GM18526 (cell line): ENCODE measurements at regions not wholly inside any gene's neighbourhood (a gene's known extent, or its start where the extent isn't known, plus 50 kb on each side); places are given as distances from the start of the nearest gene placed in this dataset.

Source experiments
- POLR2A ChIP-seq: IDR thresholded peaks from 3 replicates; pipeline ENCODE4 v1.6.1; 2011; ENCODE audit not compliant: insufficient read length; ENCODE audit errors: extremely low read depth

DNA sequence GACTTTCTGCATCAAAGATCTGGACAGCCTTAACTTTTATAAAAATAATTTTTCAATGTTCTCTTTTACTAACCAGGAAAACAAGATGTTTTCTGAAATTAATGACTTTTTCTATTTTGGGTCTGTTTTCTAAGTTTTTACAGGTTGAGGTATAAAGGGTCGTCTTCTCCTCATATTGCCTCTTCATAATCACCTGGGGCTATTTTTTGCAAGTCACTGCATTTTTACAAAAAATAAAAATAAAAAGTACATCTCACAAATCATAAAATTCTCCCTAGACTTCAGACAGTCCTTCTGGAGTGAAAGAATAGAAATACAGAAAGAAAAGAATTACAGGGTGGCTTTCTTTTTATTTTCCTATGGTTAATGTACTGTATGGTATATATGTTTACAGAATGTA is 168.5 kb downstream of the PALM2AKAP2 start:
- no peak for TF ChIP-seq POLR2A

- no peak for TF ChIP-seq POLR2A
These were observed 170.9 kb downstream of the PALM2AKAP2 start for GRCh38 chr9:109950710-109951443.

DNA sequence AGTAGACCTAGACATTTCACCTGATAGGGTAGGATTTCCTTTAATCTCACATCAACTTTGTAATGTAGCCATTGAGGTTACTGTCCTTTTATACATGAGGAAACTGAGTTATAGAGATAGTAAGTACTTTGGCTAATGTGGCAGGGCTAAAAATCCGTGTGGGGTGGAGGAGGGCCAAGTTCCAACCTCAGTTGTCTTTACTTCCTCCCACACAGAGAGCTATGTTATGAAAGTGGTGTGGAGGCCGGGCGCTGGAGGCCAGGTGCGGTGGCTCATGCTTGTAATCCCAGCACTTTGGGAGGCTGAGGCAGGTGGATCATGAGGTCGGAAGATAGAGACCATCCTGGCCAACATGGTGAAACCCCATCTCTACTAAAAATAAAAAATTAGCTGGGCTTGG is 173.3 kb downstream of the PALM2AKAP2 start:
- no peak for TF ChIP-seq POLR2A

GRCh38 chr9:109953813-109954497 is 174.0 kb downstream of the PALM2AKAP2 start:
- TF ChIP-seq POLR2A, result no peak

DNA sequence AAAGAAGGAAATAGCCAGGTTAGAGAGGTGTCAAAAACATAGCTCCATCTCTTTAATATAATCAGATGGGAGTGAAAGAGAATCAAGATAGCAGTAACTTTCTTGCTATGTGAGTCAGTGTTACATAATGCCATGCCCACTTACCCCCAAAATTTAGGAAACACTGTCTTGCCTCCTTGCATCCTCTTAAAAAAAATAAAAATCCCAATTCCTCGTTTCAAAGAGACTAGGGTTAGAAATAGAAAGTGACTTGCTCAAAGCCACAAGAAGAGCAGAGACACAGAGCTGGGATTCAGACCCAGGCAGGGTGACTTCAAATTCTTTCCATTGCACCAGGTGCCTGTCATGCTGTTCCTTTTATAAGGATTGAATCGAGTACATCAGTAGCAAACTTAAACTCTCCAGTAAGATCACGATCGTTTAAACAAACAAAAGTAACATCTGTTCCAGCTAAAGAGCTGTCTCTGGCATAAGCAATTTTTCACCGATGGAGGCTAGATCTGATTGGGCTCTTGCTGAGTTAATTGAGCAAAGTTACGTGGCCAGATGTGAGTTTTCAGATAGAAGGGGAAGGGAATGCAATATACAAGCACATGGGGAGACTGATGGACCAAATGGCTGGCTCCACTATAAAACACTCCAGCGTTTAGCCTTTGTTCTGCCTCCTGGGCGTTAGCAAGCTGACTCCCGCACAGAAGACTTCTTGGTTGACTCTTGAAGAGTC is 176.9 kb downstream of the PALM2AKAP2 start:
- TF ChIP-seq POLR2A, result no peak

DNA sequence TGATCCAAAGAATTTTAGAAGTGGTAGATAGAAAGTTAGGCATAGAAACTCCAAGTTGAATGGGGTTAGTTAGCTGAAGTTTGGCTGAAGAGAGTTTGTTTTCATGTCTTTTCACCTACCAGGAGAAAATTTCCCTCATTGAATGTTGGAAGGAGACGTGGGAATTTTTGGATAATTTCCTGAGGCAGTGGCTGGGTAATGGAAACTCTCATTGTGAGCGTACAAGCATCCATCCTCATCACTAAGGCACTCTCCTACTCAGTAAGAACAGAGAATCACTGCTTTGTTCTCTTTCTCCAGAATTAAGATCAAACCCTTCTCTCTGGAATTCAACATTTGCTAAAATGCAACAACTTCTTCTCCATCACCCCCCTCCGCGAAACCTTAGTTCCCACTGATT is 179.7 kb downstream of the PALM2AKAP2 start:
- TF ChIP-seq POLR2A, result no peak

DNA sequence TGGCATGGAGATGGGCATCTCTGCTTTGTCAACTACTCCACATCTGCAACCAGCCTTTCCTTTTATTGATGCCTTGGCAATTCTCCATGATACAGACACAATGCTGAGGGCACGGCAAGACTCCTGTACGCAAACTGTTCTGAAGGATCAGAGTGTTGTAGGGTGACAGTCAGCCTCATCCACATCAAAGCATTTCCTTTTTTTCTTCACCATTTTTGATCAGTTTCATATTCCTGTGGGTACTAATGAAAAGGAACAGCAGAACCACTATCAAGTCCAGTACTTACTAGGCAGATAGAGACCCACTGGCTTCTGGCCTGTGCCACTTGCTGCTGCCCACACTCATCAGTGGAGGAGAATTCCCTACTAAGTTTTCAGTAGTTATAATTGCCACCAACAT is 181.6 kb downstream of the PALM2AKAP2 start:
- TF ChIP-seq POLR2A, result no peak

- no peak for TF ChIP-seq POLR2A
These were observed 182.2 kb downstream of the PALM2AKAP2 start for GRCh38 chr9:109962215-109962614.

DNA sequence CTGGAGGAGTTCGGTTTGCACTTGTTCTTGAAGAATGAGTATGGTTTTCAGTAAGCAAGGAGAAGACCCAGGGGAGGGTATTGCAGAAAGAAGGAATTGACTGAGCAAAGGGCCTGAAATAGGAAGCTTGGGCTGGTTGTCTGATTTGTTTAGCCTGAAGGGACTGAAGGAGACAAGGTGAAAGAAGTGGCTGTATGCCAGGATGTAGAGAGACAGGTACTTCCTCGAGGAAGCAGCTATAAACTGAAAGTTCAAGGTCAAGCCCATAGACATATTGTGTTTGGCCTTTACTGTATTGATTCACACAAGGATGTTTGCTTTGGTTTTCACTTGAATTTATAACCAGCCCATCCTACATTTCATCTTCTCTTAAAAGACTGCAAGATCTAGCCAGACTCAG is 183.1 kb downstream of the PALM2AKAP2 start:
- no peak for TF ChIP-seq POLR2A

DNA sequence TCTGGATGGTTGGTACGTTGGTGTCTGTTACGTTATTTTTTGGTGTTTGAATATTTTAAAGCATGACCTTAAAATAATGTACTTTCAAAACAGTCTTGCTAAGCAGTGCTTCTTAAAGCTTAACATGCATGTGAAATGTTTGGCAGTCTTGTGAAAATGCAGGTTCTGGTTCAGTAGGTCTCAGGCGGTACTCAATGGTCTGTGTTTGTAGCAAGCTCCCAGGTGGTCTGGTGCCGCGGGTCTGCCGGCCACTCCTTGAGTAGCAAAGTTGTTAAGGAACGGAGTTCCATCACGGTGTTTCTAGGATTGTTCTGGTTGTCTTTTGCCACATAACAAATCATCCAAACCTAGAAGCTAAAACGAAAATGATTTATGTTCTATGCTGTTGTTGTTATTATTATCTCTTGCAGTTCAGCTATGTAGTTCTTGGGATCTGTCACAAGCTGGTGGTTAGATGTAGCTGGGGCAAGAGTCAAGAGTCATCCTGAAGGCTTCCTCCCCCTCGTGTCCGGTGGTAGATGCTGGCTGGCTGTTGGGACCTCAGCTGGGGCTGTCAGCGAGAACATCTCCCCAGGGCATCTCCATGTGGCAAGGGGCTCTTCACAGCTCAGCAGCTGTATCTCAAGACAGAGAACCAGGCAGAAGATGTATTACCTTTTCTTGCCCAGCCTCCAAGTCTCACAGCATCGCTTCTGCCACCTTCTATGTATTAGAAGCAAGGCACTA is 186.8 kb downstream of the PALM2AKAP2 start:
- no peak for TF ChIP-seq POLR2A

GRCh38 chr9:109967651-109968642 is 187.9 kb downstream of the PALM2AKAP2 start:
- TF ChIP-seq POLR2A, result no peak

GRCh38 chr9:109969011-109969410 is 189.0 kb downstream of the PALM2AKAP2 start:
- no peak for TF ChIP-seq POLR2A

DNA sequence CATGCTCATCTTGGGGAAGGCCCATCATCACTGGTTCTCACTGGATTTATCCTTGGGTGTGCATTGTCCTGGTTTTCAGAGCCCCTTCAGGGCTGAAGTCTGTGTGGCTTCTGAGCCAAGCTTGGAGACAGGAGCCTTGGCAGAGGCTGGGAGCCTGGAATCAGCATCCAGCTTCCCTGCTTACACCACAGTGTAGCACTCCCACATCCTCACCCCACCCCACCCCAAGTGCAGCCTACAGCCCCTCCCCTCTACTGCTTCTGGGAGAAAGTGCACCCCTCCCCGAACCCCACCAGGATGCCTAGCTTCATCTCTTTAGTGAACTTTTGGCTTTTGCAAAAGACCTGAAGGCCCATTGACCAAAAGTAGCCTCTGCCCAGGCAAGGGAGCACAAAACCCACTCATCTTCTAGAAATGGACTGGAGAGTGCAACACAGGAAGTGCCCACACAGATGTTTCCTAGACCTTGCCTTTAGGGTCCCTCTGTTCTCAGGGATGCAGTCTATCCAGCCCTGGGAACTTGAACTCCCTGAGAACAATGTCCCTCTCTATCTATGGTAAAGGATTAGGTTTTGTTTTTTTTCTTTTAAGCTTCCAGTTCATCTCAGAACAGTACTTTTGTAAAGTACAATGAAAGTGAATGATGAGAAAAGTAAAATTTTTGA is 189.7 kb downstream of the PALM2AKAP2 start:
- no peak for TF ChIP-seq POLR2A

GRCh38 chr9:109971226-109971625 is 191.2 kb downstream of the PALM2AKAP2 start:
- TF ChIP-seq POLR2A, result no peak
